Heart right ventricle (tissue), 16 donors: ENCODE measurements at regions not wholly inside any gene's neighbourhood (a gene's known extent, or its start where the extent isn't known, plus 50 kb on each side); places are given as distances from the start of the nearest gene placed in this dataset.

ENCODE experiments used
- ATAC-seq, 8 donors: fragments of 200-7000 bp; cut with Tn5 transposase; one replicate each; pipeline ENCODE4 v1.9.1; 2020; ENCODE audit warnings: mild to moderate bottlenecking in 8 of 8, moderate library complexity in 8 of 8, moderate number of reproducible peaks in 1 of 8
- DNase-seq, 2 donors: peaks; one replicate each; pipeline ENCODE4 v3.0.0-alpha.2; 2020
- H3K27ac ChIP-seq, 10 donors: fragments of 200-600 bp; sonication (generic) in 2 of 10; one replicate each; pipeline versions ENCODE4 v1.5.0 to v1.8.0; 2020 to 2022; ENCODE audit warnings: mild to moderate bottlenecking in 3 of 10
- H3K27me3 ChIP-seq, 7 donors: fragments of 200-600 bp; one replicate each; pipeline ENCODE4 v1.8.0; 2021 to 2022; ENCODE audit warnings: mild to moderate bottlenecking in 2 of 7
- H3K36me3 ChIP-seq, 9 donors: fragments of 200-600 bp; sonication (generic) in 1 of 9; one replicate each; pipeline versions ENCODE4 v1.5.0 to v1.8.0; 2020 to 2022; ENCODE audit warnings: mild to moderate bottlenecking in 2 of 9
- H3K4me1 ChIP-seq, 9 donors: fragments of 200-600 bp; sonication (generic) in 1 of 9; one replicate each; pipeline versions ENCODE4 v1.5.0 to v1.8.0; 2020 to 2022; ENCODE audit warnings: mild to moderate bottlenecking in 4 of 9
- H3K4me3 ChIP-seq, 10 donors: fragments of 200-600 bp; sonication (generic) in 2 of 10; one replicate each; pipeline versions ENCODE4 v1.5.0 to v1.8.0; 2020 to 2022; ENCODE audit warnings: mild to moderate bottlenecking in 7 of 10, moderate library complexity in 2 of 10
- H3K9me3 ChIP-seq, 11 donors: fragments of 200-600 bp in 10 of 11; sonication (generic) in 2 of 11; one replicate each; pipeline versions ENCODE4 v1.5.0 to v1.8.0; 2013 to 2022; ENCODE audit warnings: mild to moderate bottlenecking in 2 of 11, control low read depth in 1 of 11, moderate library complexity in 1 of 11
- CTCF ChIP-seq, 9 donors: fragments of 200-600 bp; sonication (generic) in 2 of 9; IDR thresholded peaks; one replicate each; pipeline versions ENCODE4 v1.5.0 to v1.8.0; 2021 to 2022; ENCODE audit warnings: antibody characterized with exemption in 9 of 9, mild to moderate bottlenecking in 5 of 9, moderate library complexity in 1 of 9
- WGBS, 2 donors: extraction: QIAGEN DNeasy Blood & Tissue Kit; methylation state at CpG; one replicate each; pipeline ENCODE4 v1.1.7; 2013; ENCODE audit warnings: inconsistent platforms in 1 of 2; 5-methylcytosine and 5-hydroxymethylcytosine counted together
- intact Hi-C, 10 donors: fragments of 100-400 bp; cut with DNase I; formaldehyde crosslinking; loops; one replicate each; pipeline versions ENCODE4 v1.11.1 to v1.14.2; 2022
- donor health status: Arrhythmogenic right ventricular cardiomyopathy.
- donor health status: ischemic (EF 13 %, LVEDD 7.1; RV severe dilation, severe dysfunction).
- donor health status: healthy with polysubstance abuse.
- donor health status: DM: no; HTN: yes; CAD: no.
- donor health status: DM: no; HTN: no; CAD: no.
- donor health status: ischemic (EF 25% LVEDD 6.9; RV normal size, moderate dysfunction).
- donor health status: ischemic (EF 25% LVEDD 5.7; RV mildly dilated, moderate dysfunction).
- donor health status: healthy.
- donor health status: DM: yes; HTN: yes; CAD: no.
- donor health status: Ischemic cardiomyopathy.
- donor health status: ischemic (EF 35%, LVEDD 5.7; RV mildly dilated, moderate dysfunction).
- donor health status: nonischemic (EF 11% LVEDD 7.7; RV severe dilation, severe dysfunction).
- donor health status: DM: yes; HTN: yes; CAD: no.
- donor health status: PGD.
- donor health status: ischemic (EF 29% LVEDD 5.4; RV normal size, mild dysfunction).
- donor health status: nonischemic (EF 23%, LVEDD 6.1; RV moderate dilation, normal function).

GRCh38 chr4:158341896-158342295 is 131.6 kb downstream of the TMEM144 start:
- no peak for TF ChIP-seq CTCF (IDR thresholded peaks at IDR 0.05)
- WGBS, 2 donors = 92 to 93% methylated on average over 1 of the region's 1 CpG

GRCh38 chr4:158346576-158346975 is 136.3 kb downstream of the TMEM144 start:
- intact Hi-C loops = no loop called here
- DNase-seq (no peak), ATAC-seq (no peak)
- H3K9me3 ChIP-seq = no peaks in the 10 kb centered on the region
- no peak overlapping the region for H3K4me3 ChIP-seq
- 73% methylated on average over 4 of the region's 4 CpGs for WGBS, 2 donors
- no peaks in the 10 kb centered on the region for H3K36me3 ChIP-seq
- peaks cover 0 to 5% (median 0%) of the 10 kb centered on the region in 7 donors for H3K27me3 ChIP-seq
- TF ChIP-seq CTCF (IDR thresholded peaks at IDR 0.05) = no peak
- H3K27ac ChIP-seq = no peak overlapping the region
- no peaks in the 10 kb centered on the region for H3K4me1 ChIP-seq

More at GRCh38 chr4:158341896-158342295, 131.6 kb downstream of the TMEM144 start:
- no peaks in the 10 kb centered on the region for H3K9me3 ChIP-seq
- H3K4me3 ChIP-seq = no peak overlapping the region
- intact Hi-C loops = no loop called here
- H3K4me1 ChIP-seq = no peaks in the 10 kb centered on the region
- DNase-seq = no peak
- no peak overlapping the region for H3K27ac ChIP-seq
- ATAC-seq = no peak
- peaks cover 0 to 5% (median 0%) of the 10 kb centered on the region in 7 donors for H3K27me3 ChIP-seq
- H3K36me3 ChIP-seq = no peaks in the 10 kb centered on the region

GRCh38 chr4:158347556-158347955 is 137.3 kb downstream of the TMEM144 start:
- ATAC-seq (no peak), DNase-seq (no peak)
- peaks cover 0 to 5% (median 0%) of the 10 kb centered on the region in 7 donors for H3K27me3 ChIP-seq
- intact Hi-C loops = no loop called here
- H3K4me1 ChIP-seq = no peaks in the 10 kb centered on the region
- 72 to 83% methylated on average over 1 of the region's 1 CpG for WGBS, 2 donors
- H3K4me3 ChIP-seq = no peak overlapping the region
- H3K36me3 ChIP-seq = no peaks in the 10 kb centered on the region
- TF ChIP-seq CTCF (IDR thresholded peaks at IDR 0.05) = no peak
- H3K27ac ChIP-seq = no peak overlapping the region
- H3K9me3 ChIP-seq = no peaks in the 10 kb centered on the region

GRCh38 chr4:158350161-158350560 is 139.9 kb downstream of the TMEM144 start:
- no peak for DNase-seq
- Histone ChIP-seq H3K27ac (no peak overlapping the region), H3K36me3 (no peaks in the 10 kb centered on the region), H3K9me3 (no peaks in the 10 kb centered on the region), H3K4me3 (no peak overlapping the region), H3K4me1 (no peaks in the 10 kb centered on the region), H3K27me3 (peaks cover 0 to 5% (median 0%) of the 10 kb centered on the region in 7 donors)
- 89 to 91% methylated on average over 1 of the region's 1 CpG for WGBS, 2 donors
- no peak for ATAC-seq
- TF ChIP-seq CTCF (IDR thresholded peaks at IDR 0.05) = no peak
- intact Hi-C loops = no loop called here
